PC-3 (cell line): ENCODE measurements at regions not wholly inside any gene's neighbourhood (a gene's known extent, or its start where the extent isn't known, plus 50 kb on each side); places are given as distances from the start of the nearest gene placed in this dataset.

Experiments
- CTCF ChIP-seq: fragments of 300-600 bp; sonication (generic); conservative IDR thresholded peaks from 2 replicates; pipeline ENCODE4 v1.5.1; 2017; ENCODE audit warnings: antibody characterized with exemption, low read depth, mild to moderate bottlenecking, low read length
- EZH2 ChIP-seq: fragments of 300-600 bp; sonication (generic); IDR thresholded peaks from one replicate; pipeline ENCODE4 v1.6.1; 2017; ENCODE audit warnings: antibody characterized with exemption, mild to moderate bottlenecking, low read length; ENCODE audit not compliant: unreplicated experiment

- TF ChIP-seq CTCF (no peak), EZH2 (no peak)
Measured at GRCh38 chr6:7045331-7045730, 62.4 kb upstream of the RREB1 start.
